ENCODE measurements at regions not wholly inside any gene's neighbourhood (a gene's known extent, or its start where the extent isn't known, plus 50 kb on each side); places are given as distances from the start of the nearest gene placed in this dataset.

DNA sequence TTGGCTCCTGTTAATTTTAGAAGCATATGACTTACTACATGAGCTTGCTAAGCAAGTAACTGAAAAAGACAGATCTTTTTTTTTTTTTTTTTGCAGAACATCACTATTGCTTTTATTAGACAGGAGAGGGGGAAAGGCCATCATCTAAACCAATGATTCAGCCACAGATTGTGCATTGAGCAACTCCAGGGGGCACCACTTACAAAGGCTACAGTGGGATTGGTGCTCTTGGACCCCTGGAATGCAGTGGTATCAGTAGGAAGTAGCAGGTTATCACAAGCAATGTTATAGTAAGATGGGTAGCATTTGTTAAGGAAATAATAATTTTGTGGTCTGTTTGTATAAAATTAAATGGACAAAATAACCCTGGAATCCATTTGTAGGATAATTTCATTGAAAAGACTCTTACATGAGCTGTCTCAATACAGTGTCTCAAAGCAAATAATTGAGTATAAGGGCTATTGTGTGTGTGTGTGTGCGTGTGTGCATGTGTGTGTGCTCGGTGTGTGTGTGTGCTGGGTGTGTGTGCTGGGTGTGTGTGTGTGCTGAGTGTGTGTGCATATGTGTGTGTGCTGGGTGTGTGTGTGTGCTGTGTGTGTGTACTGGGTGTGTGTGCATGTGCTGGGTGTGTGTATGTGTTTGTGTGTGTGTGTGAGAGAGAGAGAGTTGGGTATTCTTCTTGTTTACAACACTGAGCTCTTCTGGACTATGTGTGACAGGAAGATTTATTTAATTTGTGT, 296.3 kb downstream of the PCDH7 start:
- no peak for TF ChIP-seq EZH2 (IDR thresholded peaks at IDR 0.05; ENCODE audit: borderline replicate concordance, low read depth, low read length, poor library complexity, severe bottlenecking)
- TF ChIP-seq, protein P1, sequence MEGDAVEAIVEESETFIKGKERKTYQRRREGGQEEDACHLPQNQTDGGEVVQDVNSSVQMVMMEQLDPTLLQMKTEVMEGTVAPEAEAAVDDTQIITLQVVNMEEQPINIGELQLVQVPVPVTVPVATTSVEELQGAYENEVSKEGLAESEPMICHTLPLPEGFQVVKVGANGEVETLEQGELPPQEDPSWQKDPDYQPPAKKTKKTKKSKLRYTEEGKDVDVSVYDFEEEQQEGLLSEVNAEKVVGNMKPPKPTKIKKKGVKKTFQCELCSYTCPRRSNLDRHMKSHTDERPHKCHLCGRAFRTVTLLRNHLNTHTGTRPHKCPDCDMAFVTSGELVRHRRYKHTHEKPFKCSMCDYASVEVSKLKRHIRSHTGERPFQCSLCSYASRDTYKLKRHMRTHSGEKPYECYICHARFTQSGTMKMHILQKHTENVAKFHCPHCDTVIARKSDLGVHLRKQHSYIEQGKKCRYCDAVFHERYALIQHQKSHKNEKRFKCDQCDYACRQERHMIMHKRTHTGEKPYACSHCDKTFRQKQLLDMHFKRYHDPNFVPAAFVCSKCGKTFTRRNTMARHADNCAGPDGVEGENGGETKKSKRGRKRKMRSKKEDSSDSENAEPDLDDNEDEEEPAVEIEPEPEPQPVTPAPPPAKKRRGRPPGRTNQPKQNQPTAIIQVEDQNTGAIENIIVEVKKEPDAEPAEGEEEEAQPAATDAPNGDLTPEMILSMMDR (conservative IDR thresholded peaks at IDR 0.05; ENCODE audit: low read depth, low read length) = peak; percentile 40; the same call in 1 of the 2 replicates
